Endothelial cell of umbilical vein (primary cell): ENCODE measurements at regions not wholly inside any gene's neighbourhood (a gene's known extent, or its start where the extent isn't known, plus 50 kb on each side); places are given as distances from the start of the nearest gene placed in this dataset.

Experiments used
- BruUV-seq: library from RNA; stranded (reverse); fragments of 400-500 nt; replicated peaks from 2 replicates; lab custom pipeline; 2021; lab: Mats Ljungman, UMichigan
- CTCF ChIA-PET: fragments of 300-600, 350-600 bp; sonication (Branson Sonifier 250); formaldehyde crosslinking; loops from one replicate; lab custom pipeline; 2021; ENCODE audit warnings: antibody characterized with exemption, inconsistent platforms; lab: Charles Lee
- POLR2A ChIA-PET: fragments of 300-600, 350-600 bp; sonication (Branson Sonifier 250); formaldehyde crosslinking; loops from one replicate; lab custom pipeline; 2021; ENCODE audit warnings: antibody characterized with exemption, inconsistent platforms; lab: Charles Lee
- DNase-seq: peaks from one replicate; pipeline ENCODE4 v3.0.0-alpha.2; 2011; ENCODE audit warnings: low read depth, low spot score
- FAIRE-seq: peaks from 2 replicates; lab custom pipeline; 2011; peaks lifted over from hg19 to GRCh38; lab: Jason Lieb, UNC
- H2AFZ ChIP-seq: 2 replicates; pipeline ENCODE4 v1.6.0; 2012; ENCODE audit warnings: low read depth, low read length, control low read depth, inconsistent platforms
- H3K27ac ChIP-seq: 2 replicates; pipeline ENCODE4 v1.5.1; 2011; ENCODE audit warnings: low read depth, mild to moderate bottlenecking, control low read depth, low read length, moderate library complexity; ENCODE audit not compliant: insufficient read depth
- H3K27me3 ChIP-seq, 2 experiments: 2 replicates each; pipeline versions ENCODE4 v1.6.0 to v1.6.1; 2011; ENCODE audit warnings: low read length in 2 of 2, mixed read lengths in 1 of 2; ENCODE audit not compliant: control insufficient read depth in 2 of 2, insufficient read depth in 2 of 2
- H3K36me3 ChIP-seq, 2 experiments: 2 replicates in 1 of 2; 3 replicates in 1 of 2; pipeline ENCODE4 v1.5.1; 2011; ENCODE audit warnings: low read length in 2 of 2, mild to moderate bottlenecking in 1 of 2, moderate library complexity in 1 of 2; ENCODE audit not compliant: control insufficient read depth in 2 of 2, insufficient read depth in 2 of 2; ENCODE audit errors: extremely low read depth in 1 of 2
- H3K4me1 ChIP-seq: 3 replicates; pipeline ENCODE4 v1.5.1; 2011; ENCODE audit warnings: mild to moderate bottlenecking, low read length; ENCODE audit not compliant: control insufficient read depth, insufficient read depth; ENCODE audit errors: extremely low read depth
- H3K4me2 ChIP-seq: 2 replicates; pipeline ENCODE4 v1.6.1; 2011; ENCODE audit warnings: low read length, control low read depth, mixed read lengths; ENCODE audit not compliant: insufficient read depth
- H3K4me3 ChIP-seq, 3 experiments: fragments of 200-600 bp in 1 of 3; sonication (generic), shearing (Covaris generic) in 1 of 3; replicated peaks in 1 of 3; 2 replicates each; pipeline ENCODE4 v1.5.1; 2011 to 2016; ENCODE audit warnings: control low read depth in 3 of 3, low read length in 3 of 3, mild to moderate bottlenecking in 2 of 3, inconsistent platforms in 1 of 3, low read depth in 1 of 3, moderate library complexity in 1 of 3; ENCODE audit not compliant: insufficient read depth in 1 of 3
- H3K79me2 ChIP-seq: 2 replicates; pipeline ENCODE4 v1.6.0; 2012; ENCODE audit warnings: low read length, inconsistent platforms; ENCODE audit not compliant: control insufficient read depth, insufficient read depth
- H3K9ac ChIP-seq: replicated peaks from 2 replicates; pipeline ENCODE3; 2011; ENCODE audit warnings: low read length, control low read depth; ENCODE audit not compliant: insufficient read depth; ENCODE audit errors: extremely low read depth
- H3K9me1 ChIP-seq: replicated peaks from 3 replicates; pipeline ENCODE4 v1.6.0; 2011; ENCODE audit warnings: mild to moderate bottlenecking, low read length; ENCODE audit not compliant: control insufficient read depth, insufficient read depth; ENCODE audit errors: extremely low read depth
- H3K9me3 ChIP-seq: replicated peaks from 2 replicates; pipeline ENCODE4 v1.5.1; 2012; ENCODE audit warnings: low read length, inconsistent platforms; ENCODE audit not compliant: control insufficient read depth, insufficient read depth
- H4K20me1 ChIP-seq: replicated peaks from 2 replicates; pipeline ENCODE3; 2011; ENCODE audit warnings: mild to moderate bottlenecking, low read length; ENCODE audit not compliant: control insufficient read depth, insufficient read depth; ENCODE audit errors: extremely low read depth
- FOS ChIP-seq: IDR thresholded peaks from 2 replicates; pipeline ENCODE4 v1.6.1; 2011; ENCODE audit warnings: mild to moderate bottlenecking, low read length, moderate library complexity, borderline replicate concordance; ENCODE audit not compliant: insufficient read depth
- GATA2 ChIP-seq: IDR thresholded peaks from 2 replicates; pipeline ENCODE4 v1.7.0; 2011; ENCODE audit warnings: low read depth, mild to moderate bottlenecking, moderate library complexity, mixed read lengths, low read length; ENCODE audit not compliant: insufficient read length, insufficient read depth
- JUN ChIP-seq: IDR thresholded peaks from 2 replicates; pipeline ENCODE4 v1.6.1; 2011; ENCODE audit warnings: borderline replicate concordance, low read depth; ENCODE audit not compliant: insufficient read length, insufficient read depth
- POLR2A ChIP-seq: IDR thresholded peaks from 2 replicates; pipeline ENCODE4 v1.6.1; 2012; ENCODE audit warnings: low read depth, mild to moderate bottlenecking, control low read depth, low read length
- POLR2AphosphoS5 ChIP-seq: IDR thresholded peaks from 2 replicates; pipeline ENCODE4 v1.6.1; 2012; ENCODE audit warnings: low read depth, mild to moderate bottlenecking, control low read depth, low read length, moderate library complexity; ENCODE audit not compliant: insufficient read depth
- dilution Hi-C: fragments of 300-500 bp; cut with MboI; formaldehyde crosslinking; loops from one replicate; pipeline ENCODE4 v1.15.0; 2019; ENCODE audit warnings: low sequenced_read_pairs; ENCODE audit not compliant: extremely low pct_ligation_motif_present
- intact Hi-C: fragments of 100-400 bp; cut with micrococcal nuclease; formaldehyde crosslinking; loops from one replicate; pipeline ENCODE4 v1.10.0; 2022
- TF ChIP-seq, protein P1 (sequence below), 2 donors: IDR thresholded peaks; 1 replicate in 1 of 2; 2 replicates in 1 of 2; pipeline ENCODE4 v1.5.1; 2011; ENCODE audit warnings: low read length in 2 of 2, mild to moderate bottlenecking in 2 of 2, moderate library complexity in 2 of 2, control low read depth in 1 of 2, inconsistent platforms in 1 of 2, low read depth in 1 of 2; ENCODE audit not compliant: insufficient read depth in 1 of 2; ENCODE audit errors: extremely low read depth in 1 of 2
- TF ChIP-seq, protein P2 (sequence below): IDR thresholded peaks from 2 replicates; pipeline ENCODE4 v1.6.1; 2011; ENCODE audit not compliant: insufficient read depth, insufficient read length

DNA sequence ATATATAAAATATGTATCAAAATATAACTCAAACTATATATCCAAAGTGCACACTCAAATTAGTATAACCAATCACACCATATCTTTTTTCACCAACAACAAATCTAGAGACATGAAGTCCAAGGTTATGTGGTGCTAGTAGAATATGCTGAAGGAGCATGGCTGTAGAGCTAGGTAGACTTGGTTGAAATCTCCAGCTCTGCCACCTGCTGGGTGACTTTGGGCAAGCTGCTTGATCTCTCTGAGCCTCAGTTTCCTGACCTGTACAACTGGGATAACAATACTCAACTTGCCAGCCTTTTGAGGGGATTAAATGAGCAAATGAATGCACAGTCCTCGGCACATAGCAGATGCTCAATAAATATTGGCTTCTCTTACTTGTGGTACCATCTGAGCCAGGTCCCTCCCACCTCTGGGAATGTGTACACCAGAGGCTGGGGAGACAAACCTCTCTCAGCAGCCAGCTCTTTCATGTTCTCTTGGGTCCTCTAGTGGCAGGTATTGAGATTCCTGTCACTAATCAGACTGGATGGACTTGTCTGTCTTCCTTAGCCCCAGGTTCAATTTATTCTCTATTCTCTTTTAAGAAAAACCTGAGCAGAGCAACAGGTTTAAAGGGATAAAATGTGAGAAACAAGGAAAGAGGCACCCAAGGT, 94.3 kb upstream of the PDE1C start:
- Histone ChIP-seq H4K20me1 (no peaks in the 10 kb centered on the region), H2AFZ (no peak overlapping the region), H3K4me3 (no peak overlapping the region), H3K4me2 (no peak overlapping the region), H3K27ac (no peak overlapping the region), H3K9me1 (no peaks in the 10 kb centered on the region), H3K79me2 (no peaks in the 10 kb centered on the region), H3K9me3 (no peaks in the 10 kb centered on the region), H3K4me1 (peaks cover 26% of the 10 kb centered on the region), H3K27me3 (no peaks in the 10 kb centered on the region), H3K36me3 (no peaks in the 10 kb centered on the region), H3K9ac (no peak overlapping the region)
- TF ChIP-seq, protein P1, sequence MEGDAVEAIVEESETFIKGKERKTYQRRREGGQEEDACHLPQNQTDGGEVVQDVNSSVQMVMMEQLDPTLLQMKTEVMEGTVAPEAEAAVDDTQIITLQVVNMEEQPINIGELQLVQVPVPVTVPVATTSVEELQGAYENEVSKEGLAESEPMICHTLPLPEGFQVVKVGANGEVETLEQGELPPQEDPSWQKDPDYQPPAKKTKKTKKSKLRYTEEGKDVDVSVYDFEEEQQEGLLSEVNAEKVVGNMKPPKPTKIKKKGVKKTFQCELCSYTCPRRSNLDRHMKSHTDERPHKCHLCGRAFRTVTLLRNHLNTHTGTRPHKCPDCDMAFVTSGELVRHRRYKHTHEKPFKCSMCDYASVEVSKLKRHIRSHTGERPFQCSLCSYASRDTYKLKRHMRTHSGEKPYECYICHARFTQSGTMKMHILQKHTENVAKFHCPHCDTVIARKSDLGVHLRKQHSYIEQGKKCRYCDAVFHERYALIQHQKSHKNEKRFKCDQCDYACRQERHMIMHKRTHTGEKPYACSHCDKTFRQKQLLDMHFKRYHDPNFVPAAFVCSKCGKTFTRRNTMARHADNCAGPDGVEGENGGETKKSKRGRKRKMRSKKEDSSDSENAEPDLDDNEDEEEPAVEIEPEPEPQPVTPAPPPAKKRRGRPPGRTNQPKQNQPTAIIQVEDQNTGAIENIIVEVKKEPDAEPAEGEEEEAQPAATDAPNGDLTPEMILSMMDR (IDR thresholded peaks at IDR 0.05; ENCODE audit: extremely low read depth in 1 of 2, insufficient read depth in 1 of 2, low read depth in 1 of 2, low read length in 2 of 2) = peak; percentile 43 to 49
- TF ChIP-seq GATA2 = no peak
- CTCF ChIA-PET = interaction anchor here (0.8 to 4.9 kb wide), 45 partner anchors 9 to 1030 kb away, joined by 3 to 113 read pairs (median 6); partner anchors contain the start of gene PDE1C
- dilution Hi-C loops = no loop called here
- no TSS peak for BruUV-seq
- intact Hi-C loops = loop anchor here (1.0 to 5.0 kb wide), 7 partner anchors 24 to 420 kb away; no protein-coding TSS in a partner anchor
- FAIRE-seq (peak; percentile 78), DNase-seq (peak; percentile 70)
- POLR2A ChIA-PET = no interaction called here

DNA sequence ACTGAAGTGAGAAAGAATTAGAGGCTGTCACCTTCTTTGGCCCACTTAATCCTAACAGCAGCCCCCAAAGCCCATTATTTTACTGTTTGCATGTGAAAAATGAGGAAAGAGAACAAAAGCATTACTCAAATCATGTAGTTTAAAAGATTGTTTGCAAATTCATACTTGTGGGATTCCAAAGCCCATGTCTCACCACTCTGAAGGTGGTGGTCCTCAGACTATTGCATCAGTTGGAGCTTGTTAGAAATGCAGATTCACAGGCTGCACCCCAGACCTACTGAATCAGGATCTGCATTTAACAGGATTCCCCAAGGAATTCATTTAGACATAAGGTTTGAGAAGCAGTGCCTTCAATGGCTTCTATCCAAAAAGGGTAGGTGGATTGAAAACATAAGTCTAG, 93.7 kb upstream of the PDE1C start:
- no peak overlapping the region for H2AFZ ChIP-seq
- H3K4me3 ChIP-seq = no peak overlapping the region
- H3K36me3 ChIP-seq = no peaks in the 10 kb centered on the region
- no peaks in the 10 kb centered on the region for H4K20me1 ChIP-seq
- no peaks in the 10 kb centered on the region for H3K9me1 ChIP-seq
- dilution Hi-C loops = no loop called here
- no peak overlapping the region for H3K9ac ChIP-seq
- no TSS peak for BruUV-seq
- ChIA-PET CTCF (interaction anchor here (0.7 to 4.9 kb wide), 41 partner anchors 9 to 1029 kb away, joined by 3 to 113 read pairs (median 7); partner anchors contain the start of gene PDE1C), POLR2A (no interaction called here)
- H3K27me3 ChIP-seq = no peaks in the 10 kb centered on the region
- TF ChIP-seq POLR2AphosphoS5 = no peak
- TF ChIP-seq FOS = no peak
- no peak for TF ChIP-seq JUN
- no peak for TF ChIP-seq GATA2
- TF ChIP-seq POLR2A = no peak
- TF ChIP-seq, protein P2, sequence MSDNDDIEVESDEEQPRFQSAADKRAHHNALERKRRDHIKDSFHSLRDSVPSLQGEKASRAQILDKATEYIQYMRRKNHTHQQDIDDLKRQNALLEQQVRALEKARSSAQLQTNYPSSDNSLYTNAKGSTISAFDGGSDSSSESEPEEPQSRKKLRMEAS = no peak
- H3K79me2 ChIP-seq = no peaks in the 10 kb centered on the region
- no peak overlapping the region for H3K4me2 ChIP-seq
- peak overlapping the region; percentile 51 for H3K27ac ChIP-seq
- intact Hi-C loops = loop anchor here (1.0 to 5.0 kb wide), 11 partner anchors 9 to 420 kb away; no protein-coding TSS in a partner anchor
- no peaks in the 10 kb centered on the region for H3K9me3 ChIP-seq
- FAIRE-seq (no peak), DNase-seq (no peak)
- peaks cover 32% of the 10 kb centered on the region for H3K4me1 ChIP-seq
